H1 (cell line): ENCODE measurements at regions not wholly inside any gene's neighbourhood (a gene's known extent, or its start where the extent isn't known, plus 50 kb on each side); places are given as distances from the start of the nearest gene placed in this dataset.

ENCODE experiments used
- CTCF ChIP-seq, 3 experiments: IDR thresholded peaks; 1 replicate in 2 of 3; 2 replicates in 1 of 3; pipeline versions ENCODE4 v1.5.1 to v1.6.1; 2011; ENCODE audit warnings: low read length in 3 of 3, mild to moderate bottlenecking in 3 of 3, inconsistent platforms in 2 of 3, low read depth in 1 of 3, moderate library complexity in 1 of 3; ENCODE audit not compliant: insufficient read depth in 1 of 3; ENCODE audit errors: control extremely low read depth in 1 of 3
- KDM5A ChIP-seq: fragments of 200-600 bp; IDR thresholded peaks from 2 replicates; pipeline ENCODE4 v1.7.1; 2012; ENCODE audit warnings: mild to moderate bottlenecking, low read length, inconsistent platforms, mixed read lengths
- POLR2A ChIP-seq, 2 experiments: IDR thresholded peaks; 1 replicate in 1 of 2; 2 replicates in 1 of 2; pipeline ENCODE4 v1.6.1; 2011; ENCODE audit warnings: low read depth in 2 of 2, low read length in 2 of 2, mild to moderate bottlenecking in 2 of 2; ENCODE audit errors: control extremely low read depth in 1 of 2
- SRF ChIP-seq: IDR thresholded peaks from 2 replicates; pipeline ENCODE4 v1.6.1; 2011; ENCODE audit warnings: mild to moderate bottlenecking, low read depth, low read length, moderate library complexity

- TF ChIP-seq CTCF (IDR thresholded peaks at IDR 0.05; ENCODE audit: control extremely low read depth in 1 of 3, insufficient read depth in 1 of 3, low read depth in 1 of 3, low read length in 3 of 3) (no peak), SRF (no peak), POLR2A (IDR thresholded peaks at IDR 0.05; ENCODE audit: control extremely low read depth in 1 of 2, low read depth in 2 of 2, low read length in 2 of 2) (no peak), KDM5A (no peak)
Observed at GRCh38 chr12:41697161-41697560, 447.5 kb downstream of the GXYLT1 start.
